IMR-90 (cell line): ENCODE measurements at regions not wholly inside any gene's neighbourhood (a gene's known extent, or its start where the extent isn't known, plus 50 kb on each side); places are given as distances from the start of the nearest gene placed in this dataset.

Source experiments
- ATAC-seq: fragments of 200-7000 bp; cut with Tn5 transposase; 2 replicates; pipeline ENCODE4 v1.9.1; 2020; ENCODE audit warnings: low read depth, mild to moderate bottlenecking, moderate library complexity
- BruUV-seq: library from RNA; stranded (reverse); fragments of 400-500 nt; replicated peaks from 2 replicates; lab custom pipeline; 2021; lab: Mats Ljungman, UMichigan
- CTCF ChIA-PET: fragments of 300-600 bp; formaldehyde crosslinking; extraction: SDS; loops from one replicate; lab custom pipeline; 2021; ENCODE audit warnings: antibody characterized with exemption; lab: Yijun Ruan, JAX
- POLR2A ChIA-PET: fragments of 300-600 bp; sonication (Branson Sonifier 250); formaldehyde crosslinking; loops from one replicate; lab custom pipeline; 2022; ENCODE audit warnings: antibody characterized with exemption; ENCODE audit not compliant: unreplicated experiment; lab: Charles Lee
- DNase-seq: peaks from one replicate; pipeline ENCODE4 v3.0.0; 2013
- H2AFZ ChIP-seq: replicated peaks from 2 replicates; pipeline ENCODE3; 2013; ENCODE audit warnings: low read length, mild to moderate bottlenecking; ENCODE audit not compliant: poor library complexity
- H2AK5ac ChIP-seq: 2 replicates; pipeline ENCODE4 v1.6.1; 2013; ENCODE audit warnings: low read depth, low read length, inconsistent platforms
- H2AK9ac ChIP-seq: replicated peaks from 2 replicates; pipeline ENCODE3; 2013; ENCODE audit warnings: mild to moderate bottlenecking, low read depth, low read length, moderate library complexity; ENCODE audit not compliant: poor library complexity
- H2BK120ac ChIP-seq: 2 replicates; pipeline ENCODE4 v1.6.1; 2013; ENCODE audit warnings: low read depth, low read length, inconsistent platforms
- H2BK15ac ChIP-seq: 3 replicates; pipeline ENCODE4 v1.6.1; 2013; ENCODE audit warnings: low read depth, low read length, inconsistent platforms
- H2BK20ac ChIP-seq: 2 replicates; pipeline ENCODE4 v1.6.1; 2013; ENCODE audit warnings: low read depth, mild to moderate bottlenecking, inconsistent platforms, low read length, moderate library complexity
- H2BK5ac ChIP-seq: 2 replicates; pipeline ENCODE4 v1.6.1; 2013; ENCODE audit warnings: mild to moderate bottlenecking, low read depth, low read length, inconsistent platforms; ENCODE audit not compliant: poor library complexity, severe bottlenecking
- H3K14ac ChIP-seq: replicated peaks from 2 replicates; pipeline ENCODE4 v1.6.1; 2013; ENCODE audit warnings: low read depth, low read length, inconsistent platforms
- H3K18ac ChIP-seq: 2 replicates; pipeline ENCODE4 v1.6.1; 2013; ENCODE audit warnings: low read depth, low read length, control low read depth
- H3K23ac ChIP-seq: 2 replicates; pipeline ENCODE4 v1.6.1; 2013; ENCODE audit warnings: low read depth, low read length, inconsistent platforms
- H3K27ac ChIP-seq: 2 replicates; pipeline ENCODE4 v1.5.1; 2013; ENCODE audit warnings: mild to moderate bottlenecking, control low read depth, low read length; ENCODE audit not compliant: insufficient read depth
- H3K27me3 ChIP-seq: 2 replicates; pipeline ENCODE4 v1.6.1; 2013; ENCODE audit warnings: low read length; ENCODE audit not compliant: control insufficient read depth, insufficient read depth
- H3K36me3 ChIP-seq: 2 replicates; pipeline ENCODE4 v1.6.1; 2013; ENCODE audit warnings: low read length, mixed read lengths; ENCODE audit not compliant: control insufficient read depth, insufficient read depth
- H3K4ac ChIP-seq: 2 replicates; pipeline ENCODE4 v1.6.1; 2013; ENCODE audit warnings: low read depth, low read length, inconsistent platforms
- H3K4me1 ChIP-seq: 2 replicates; pipeline ENCODE4 v1.6.1; 2013; ENCODE audit warnings: low read length, mixed read lengths; ENCODE audit not compliant: control insufficient read depth, insufficient read depth
- H3K4me2 ChIP-seq: 2 replicates; pipeline ENCODE4 v1.6.1; 2013; ENCODE audit warnings: low read depth, mild to moderate bottlenecking, control low read depth, low read length, moderate library complexity
- H3K4me3 ChIP-seq: 2 replicates; pipeline ENCODE4 v1.5.1; 2013; ENCODE audit warnings: low read depth, mild to moderate bottlenecking, control low read depth, low read length, moderate library complexity; ENCODE audit not compliant: insufficient read depth
- H3K56ac ChIP-seq: 2 replicates; pipeline ENCODE4 v1.6.1; 2013; ENCODE audit warnings: low read length, inconsistent platforms; ENCODE audit not compliant: insufficient read depth; ENCODE audit errors: extremely low read depth
- H3K79me1 ChIP-seq, 2 experiments: 2 replicates each; pipeline ENCODE4 v1.6.1; 2013; ENCODE audit warnings: low read length in 2 of 2, inconsistent platforms in 1 of 2, low read depth in 1 of 2
- H3K9ac ChIP-seq: 2 replicates; pipeline ENCODE4 v1.6.1; 2013; ENCODE audit warnings: low read depth, low read length, control low read depth
- H3K9me1 ChIP-seq: 2 replicates; pipeline ENCODE4 v1.6.1; 2013; ENCODE audit warnings: low read length, inconsistent platforms; ENCODE audit not compliant: insufficient read depth
- H3K9me3 ChIP-seq: 2 replicates; pipeline ENCODE4 v1.6.1; 2013; ENCODE audit warnings: low read length; ENCODE audit not compliant: control insufficient read depth, insufficient read depth
- H4K20me1 ChIP-seq: 2 replicates; pipeline ENCODE4 v1.6.1; 2013; ENCODE audit warnings: low read length, inconsistent platforms; ENCODE audit not compliant: insufficient read depth
- H4K5ac ChIP-seq: 2 replicates; pipeline ENCODE4 v1.6.1; 2013; ENCODE audit warnings: mild to moderate bottlenecking, low read depth, low read length, control low read depth
- H4K8ac ChIP-seq, 2 experiments: 2 replicates each; pipeline ENCODE4 v1.6.1; 2013; ENCODE audit warnings: low read depth in 2 of 2, low read length in 2 of 2, control low read depth in 1 of 2, inconsistent platforms in 1 of 2
- H4K91ac ChIP-seq: 2 replicates; pipeline ENCODE4 v1.6.1; 2013; ENCODE audit warnings: low read depth, low read length, inconsistent platforms; ENCODE audit not compliant: insufficient read depth
- BHLHE40 ChIP-seq: fragments of 150-350 bp; IDR thresholded peaks from 2 replicates; pipeline ENCODE4 v1.6.1; 2016; ENCODE audit warnings: mild to moderate bottlenecking, low read depth, low read length
- CEBPB ChIP-seq: IDR thresholded peaks from 2 replicates; pipeline ENCODE4 v1.6.1; 2012; ENCODE audit warnings: low read depth, low read length, improper control_type of control experiment
- FOS ChIP-seq: fragments of 150-350 bp; IDR thresholded peaks from 2 replicates; pipeline ENCODE4 v1.6.1; 2016; ENCODE audit warnings: low read depth, low read length
- MAFK ChIP-seq: IDR thresholded peaks from 2 replicates; pipeline ENCODE4 v1.6.1; 2012; ENCODE audit warnings: low read depth, low read length, improper control_type of control experiment
- MAZ ChIP-seq: IDR thresholded peaks from 2 replicates; pipeline ENCODE4 v1.6.1; 2012; ENCODE audit warnings: low read depth, mild to moderate bottlenecking, low read length, improper control_type of control experiment, moderate library complexity, borderline replicate concordance
- MXI1 ChIP-seq: IDR thresholded peaks from 2 replicates; pipeline ENCODE4 v1.6.1; 2012; ENCODE audit warnings: low read depth, mild to moderate bottlenecking, low read length, moderate library complexity, borderline replicate concordance
- POLR2A ChIP-seq: IDR thresholded peaks from 2 replicates; pipeline ENCODE4 v1.6.1; 2012; ENCODE audit warnings: mild to moderate bottlenecking, low read depth, low read length
- RCOR1 ChIP-seq: IDR thresholded peaks from 2 replicates; pipeline ENCODE4 v1.6.1; 2012; ENCODE audit warnings: mild to moderate bottlenecking, low read length, improper control_type of control experiment; ENCODE audit not compliant: insufficient replicate concordance
- SMC3 ChIP-seq: fragments of 150-350 bp; IDR thresholded peaks from 2 replicates; pipeline ENCODE4 v1.6.1; 2016; ENCODE audit warnings: low read depth, mild to moderate bottlenecking, antibody characterized with exemption, low read length, moderate library complexity
- WGBS, 2 experiments: methylation state at CpG; one replicate each; pipeline versions ENCODE4 v1.1.5 to v1.1.7; 2013; ENCODE audit warnings: missing lambda C conversion rate in 2 of 2; ENCODE audit not compliant: insufficient read length in 1 of 2; ENCODE audit errors: extremely low coverage in 2 of 2; 5-methylcytosine and 5-hydroxymethylcytosine counted together
- dilution Hi-C: fragments of 300-500 bp; cut with HindIII; formaldehyde crosslinking; loops from one replicate; pipeline ENCODE4 v1.14.3; 2018; ENCODE audit warnings: low sequenced_read_pairs; ENCODE audit not compliant: unreplicated experiment
- in situ Hi-C: fragments of 300-500 bp; cut with MboI; formaldehyde crosslinking; loops from 3 replicates; pipeline ENCODE4 v1.14.3; 2019; ENCODE audit warnings: low sequenced_read_pairs, inconsistent platforms, mixed read lengths
- intact Hi-C: fragments of 100-400 bp; cut with micrococcal nuclease; formaldehyde crosslinking; loops from 2 replicates; pipeline ENCODE4 v1.10.0; 2022

DNA sequence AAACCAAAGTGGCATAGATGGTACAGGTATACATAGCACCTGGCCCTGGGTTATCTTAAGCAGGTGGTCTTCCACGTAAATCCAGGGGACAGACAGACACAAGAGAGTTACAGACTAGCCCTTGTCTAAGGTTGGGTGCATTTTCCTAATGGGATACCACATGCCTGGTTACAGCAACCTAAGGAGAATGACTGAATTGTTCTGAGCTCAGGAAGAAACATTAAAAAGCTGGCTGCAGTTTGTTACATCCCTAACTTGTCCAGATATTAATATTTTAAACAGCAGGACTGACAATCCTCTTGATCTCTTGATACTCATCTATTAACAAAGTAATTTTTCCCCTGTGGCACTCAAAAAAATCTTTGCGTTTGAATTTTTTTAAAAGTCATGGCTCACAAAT, 102.2 kb upstream of the SERP2 start:
- in situ Hi-C loops (no loop called here), intact Hi-C loops (no loop called here), dilution Hi-C loops (no loop called here)
- no peak overlapping the region for H3K4me3 ChIP-seq
- H3K4ac ChIP-seq = peak overlapping the region; percentile 83
- peak overlapping the region; percentile 40; the same call in 1 of the 2 replicates for H3K27ac ChIP-seq
- H3K79me1 ChIP-seq = no peaks in the 10 kb centered on the region
- H3K23ac ChIP-seq = peak overlapping the region; percentile 19; the same call in 1 of the 2 replicates
- no peaks in the 10 kb centered on the region for H3K9me3 ChIP-seq
- peak overlapping the region; percentile 76 for H2BK120ac ChIP-seq
- peak overlapping the region; percentile 27; the same call in 1 of the 2 replicates for H3K56ac ChIP-seq
- TF ChIP-seq BHLHE40 = no peak
- TF ChIP-seq FOS = no peak
- no peak for TF ChIP-seq MAFK
- TF ChIP-seq MAZ = no peak
- TF ChIP-seq SMC3 = no peak
- no peak for TF ChIP-seq CEBPB
- no peak for TF ChIP-seq MXI1
- TF ChIP-seq RCOR1 = no peak
- no peak for TF ChIP-seq POLR2A
- no peak overlapping the region for H2AK9ac ChIP-seq
- peak overlapping the region; percentile 21 to 38 for H4K8ac ChIP-seq
- H3K4me1 ChIP-seq = peaks cover 34% of the 10 kb centered on the region
- no peak overlapping the region for H2AFZ ChIP-seq
- no peak for DNase-seq
- peak overlapping the region; percentile 87; the same call in 1 of the 2 replicates for H2BK20ac ChIP-seq
- H2BK15ac ChIP-seq = peak overlapping the region; percentile 49; the same call in 1 of the 3 replicates
- ATAC-seq = no peak
- H2BK5ac ChIP-seq = peak overlapping the region; percentile 26
- H4K5ac ChIP-seq = 0 out of 2 replicates have a peak overlapping the region, but pooled peaks have one; percentile 23
- H3K14ac ChIP-seq = peak overlapping the region; percentile 27; the same call in 1 of the 2 replicates
- peak overlapping the region; percentile 62; the same call in 1 of the 2 replicates for H3K18ac ChIP-seq
- H3K9me1 ChIP-seq = peaks cover 28% of the 10 kb centered on the region
- ChIA-PET CTCF (no interaction called here), POLR2A (interaction anchor here (0.5 kb wide), 1 partner anchor 149 kb away, joined by 4 read pairs; no protein-coding TSS in a partner anchor)
- no peaks in the 10 kb centered on the region for H4K20me1 ChIP-seq
- H4K91ac ChIP-seq = peak overlapping the region; percentile 46
- peak overlapping the region; percentile 41 for H2AK5ac ChIP-seq
- no peak overlapping the region for H3K9ac ChIP-seq
- H3K4me2 ChIP-seq = peak overlapping the region; percentile 11; the same call in 1 of the 2 replicates
- no peaks in the 10 kb centered on the region for H3K27me3 ChIP-seq
- WGBS, 2 experiments = 100% methylated on average over 1 of the region's 2 CpGs; no CpG with 5 or more reads in 1 of the 2 experiments
- H3K36me3 ChIP-seq = no peaks in the 10 kb centered on the region
- no TSS peak for BruUV-seq
